CD4-positive, alpha-beta memory T cell (primary cell): ENCODE measurements at regions not wholly inside any gene's neighbourhood (a gene's known extent, or its start where the extent isn't known, plus 50 kb on each side); places are given as distances from the start of the nearest gene placed in this dataset.

ENCODE experiments used
- CTCF ChIA-PET: fragments of 350-600 bp; sonication (Branson Sonifier 250); formaldehyde crosslinking; loops from one replicate; lab custom pipeline; 2021; ENCODE audit warnings: inconsistent platforms; ENCODE audit not compliant: partially characterized antibody; lab: Charles Lee
- POLR2A ChIA-PET: fragments of 350-600 bp; sonication (Branson Sonifier 250); formaldehyde crosslinking; loops from one replicate; lab custom pipeline; 2021; ENCODE audit not compliant: partially characterized antibody; lab: Charles Lee
- DNase-seq, 5 donors: peaks; one replicate each; pipeline versions ENCODE4 v3.0.0 to v3.0.0-alpha.2; 2020 to 2022; ENCODE audit warnings: mixed read lengths in 1 of 5
- H3K27ac ChIP-seq: one replicate; pipeline ENCODE4 v1.7.0; 2013; ENCODE audit warnings: low read depth, low read length
- H3K27me3 ChIP-seq: 2 replicates; pipeline ENCODE4 v1.7.0; 2013; ENCODE audit warnings: mild to moderate bottlenecking, low read length, moderate library complexity; ENCODE audit not compliant: insufficient read depth
- H3K36me3 ChIP-seq: 2 replicates; pipeline ENCODE4 v1.7.0; 2013; ENCODE audit warnings: mild to moderate bottlenecking, low read length, moderate library complexity; ENCODE audit not compliant: insufficient read depth
- H3K4me1 ChIP-seq: 2 replicates; pipeline ENCODE4 v1.7.0; 2013; ENCODE audit warnings: mild to moderate bottlenecking, low read length, moderate library complexity; ENCODE audit not compliant: insufficient read depth
- H3K4me3 ChIP-seq, 2 donors: one replicate each; pipeline ENCODE4 v1.7.0; 2013; ENCODE audit warnings: low read length in 2 of 2, mild to moderate bottlenecking in 1 of 2
- H3K9me3 ChIP-seq, 2 donors: one replicate each; pipeline ENCODE4 v1.7.0; 2013; ENCODE audit warnings: low read length in 2 of 2, control low read depth in 1 of 2; ENCODE audit not compliant: control insufficient read depth in 1 of 2
- H3K27ac Mint-ChIP-seq, 7 donors: one replicate each; pipeline ENCODE4 v1.8.0; 2020 to 2021; ENCODE audit warnings: mixed read lengths in 7 of 7, mild to moderate bottlenecking in 6 of 7, inconsistent platforms in 3 of 7, moderate library complexity in 3 of 7
- H3K27me3 Mint-ChIP-seq, 2 donors: one replicate each; pipeline ENCODE4 v1.8.0; 2020 to 2021; ENCODE audit warnings: mixed read lengths in 2 of 2
- H3K36me3 Mint-ChIP-seq, 2 donors: one replicate each; pipeline ENCODE4 v1.8.0; 2020 to 2021; ENCODE audit warnings: mixed read lengths in 2 of 2, inconsistent platforms in 1 of 2, mild to moderate bottlenecking in 1 of 2
- H3K4me1 Mint-ChIP-seq, 4 donors: one replicate each; pipeline ENCODE4 v1.8.0; 2020 to 2021; ENCODE audit warnings: mixed read lengths in 4 of 4, mild to moderate bottlenecking in 1 of 4
- H3K4me3 Mint-ChIP-seq, 8 donors: one replicate each; pipeline ENCODE4 v1.8.0; 2020 to 2021; ENCODE audit warnings: mixed read lengths in 8 of 8, mild to moderate bottlenecking in 7 of 8, moderate library complexity in 6 of 8, inconsistent platforms in 3 of 8
- H3K9me3 Mint-ChIP-seq, 8 donors: one replicate each; pipeline ENCODE4 v1.8.0; 2020 to 2021; ENCODE audit warnings: mixed read lengths in 8 of 8, mild to moderate bottlenecking in 5 of 8, inconsistent platforms in 3 of 8, moderate library complexity in 1 of 8
- intact Hi-C: fragments of 100-400 bp; cut with micrococcal nuclease; formaldehyde crosslinking; loops from one replicate; pipeline ENCODE4 v1.15.1; 2023

DNA sequence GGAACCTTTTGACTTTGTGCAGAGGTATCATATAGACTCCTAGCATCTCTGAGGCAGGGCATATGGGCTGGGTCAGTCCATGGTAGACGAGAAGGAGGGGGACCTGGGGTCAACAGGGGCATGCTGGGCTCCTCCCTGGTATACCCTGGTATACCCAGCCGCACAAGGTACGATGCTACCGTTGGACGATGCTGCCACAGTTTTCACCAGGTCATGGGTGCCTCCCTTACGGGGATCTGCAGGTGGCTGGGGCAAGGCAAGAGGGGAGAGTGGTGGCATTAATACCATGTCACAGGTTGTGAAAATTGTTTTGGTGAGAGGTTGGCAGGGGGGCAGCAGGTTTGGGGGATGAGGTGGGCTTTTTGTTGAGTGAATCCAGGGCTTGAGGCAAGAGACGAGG, 149.8 kb downstream of the TSN start:
- H3K27ac Mint-ChIP-seq, result no peak overlapping the region

GRCh38 chr2:121906170-121906569, 150.7 kb downstream of the TSN start:
- H3K36me3 Mint-ChIP-seq, result no peaks in the 10 kb centered on the region
- no peaks in the 10 kb centered on the region for H3K9me3 ChIP-seq
- H3K4me1 Mint-ChIP-seq, result no peaks in the 10 kb centered on the region
- no peaks in the 10 kb centered on the region for H3K27me3 ChIP-seq
- H3K9me3 Mint-ChIP-seq, result no peaks in the 10 kb centered on the region
- H3K4me3 Mint-ChIP-seq, result no peak overlapping the region
- CTCF ChIA-PET, result no interaction called here
- H3K36me3 ChIP-seq, result no peaks in the 10 kb centered on the region
- no peak overlapping the region for H3K27ac Mint-ChIP-seq
- H3K4me1 ChIP-seq, result no peaks in the 10 kb centered on the region
- DNase-seq, result no peak
- no peak overlapping the region for H3K4me3 ChIP-seq
- intact Hi-C loops, result no loop called here
- H3K27ac ChIP-seq, result no peak overlapping the region
- POLR2A ChIA-PET, result no interaction called here
- peaks cover 2 to 5% of the 10 kb centered on the region in 2 donors for H3K27me3 Mint-ChIP-seq

More for the DNA sequence above, 149.8 kb downstream of the TSN start:
- Mint-ChIP-seq H3K4me1 (no peaks in the 10 kb centered on the region), H3K27me3 (peaks cover 2 to 7% of the 10 kb centered on the region in 2 donors), H3K9me3 (no peaks in the 10 kb centered on the region), H3K4me3 (no peak overlapping the region), H3K36me3 (no peaks in the 10 kb centered on the region)
- Histone ChIP-seq H3K4me3 (no peak overlapping the region), H3K27ac (no peak overlapping the region), H3K36me3 (no peaks in the 10 kb centered on the region), H3K27me3 (no peaks in the 10 kb centered on the region), H3K4me1 (no peaks in the 10 kb centered on the region), H3K9me3 (no peaks in the 10 kb centered on the region)
- intact Hi-C loops, result no loop called here
- POLR2A ChIA-PET, result no interaction called here
- CTCF ChIA-PET, result no interaction called here
- DNase-seq, result no peak

GRCh38 chr2:121907928-121908327, 152.5 kb downstream of the TSN start:
- CTCF ChIA-PET, result no interaction called here
- H3K9me3 Mint-ChIP-seq, result no peaks in the 10 kb centered on the region
- no peak overlapping the region for H3K27ac Mint-ChIP-seq
- Histone ChIP-seq H3K4me3 (no peak overlapping the region), H3K27ac (no peak overlapping the region), H3K9me3 (no peaks in the 10 kb centered on the region), H3K27me3 (no peaks in the 10 kb centered on the region), H3K36me3 (no peaks in the 10 kb centered on the region), H3K4me1 (no peaks in the 10 kb centered on the region)
- no peaks in the 10 kb centered on the region for H3K4me1 Mint-ChIP-seq
- POLR2A ChIA-PET, result no interaction called here
- intact Hi-C loops, result no loop called here
- H3K4me3 Mint-ChIP-seq, result no peak overlapping the region
- no peaks in the 10 kb centered on the region for H3K36me3 Mint-ChIP-seq
- H3K27me3 Mint-ChIP-seq, result peaks cover 2 to 8% of the 10 kb centered on the region in 2 donors
- DNase-seq, result no peak

GRCh38 chr2:121910139-121910538, 154.7 kb downstream of the TSN start:
- no peak for DNase-seq
- intact Hi-C loops, result no loop called here
- H3K36me3 ChIP-seq, result no peaks in the 10 kb centered on the region
- CTCF ChIA-PET, result no interaction called here
- Mint-ChIP-seq H3K9me3 (no peaks in the 10 kb centered on the region), H3K4me3 (no peak overlapping the region), H3K36me3 (no peaks in the 10 kb centered on the region), H3K27ac (no peak overlapping the region), H3K4me1 (no peaks in the 10 kb centered on the region), H3K27me3 (peaks cover 2 to 5% of the 10 kb centered on the region in 2 donors)
- no peak overlapping the region for H3K4me3 ChIP-seq
- POLR2A ChIA-PET, result no interaction called here
- H3K9me3 ChIP-seq, result no peaks in the 10 kb centered on the region
- H3K4me1 ChIP-seq, result no peaks in the 10 kb centered on the region
- H3K27ac ChIP-seq, result no peak overlapping the region
- H3K27me3 ChIP-seq, result no peaks in the 10 kb centered on the region

DNA sequence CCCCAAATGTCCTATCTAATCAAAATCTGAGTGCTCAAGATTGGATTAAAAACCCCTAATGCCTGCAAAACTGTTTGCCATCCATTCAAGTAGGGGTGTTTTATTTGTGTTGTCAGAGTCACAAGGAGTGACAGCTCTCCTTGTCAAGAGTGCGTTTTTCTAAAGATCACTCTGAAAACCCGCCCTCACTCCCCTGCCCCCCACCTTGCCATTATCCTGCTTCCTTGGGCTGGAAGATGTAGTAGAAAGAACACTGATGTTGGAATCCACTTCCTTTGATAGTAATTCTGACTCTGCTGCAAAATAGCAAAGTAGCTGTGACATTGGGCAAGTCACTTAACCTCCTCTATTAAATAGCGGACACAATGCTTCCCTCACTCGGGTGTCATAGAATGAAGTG, 155.6 kb downstream of the TSN start:
- Histone ChIP-seq H3K27me3 (no peaks in the 10 kb centered on the region), H3K9me3 (no peaks in the 10 kb centered on the region), H3K4me3 (no peak overlapping the region), H3K27ac (no peak overlapping the region), H3K4me1 (no peaks in the 10 kb centered on the region), H3K36me3 (no peaks in the 10 kb centered on the region)
- no peak for DNase-seq
- Mint-ChIP-seq H3K36me3 (no peaks in the 10 kb centered on the region), H3K27ac (no peak overlapping the region), H3K9me3 (no peaks in the 10 kb centered on the region), H3K4me1 (no peaks in the 10 kb centered on the region), H3K27me3 (peaks cover 2 to 5% of the 10 kb centered on the region in 2 donors), H3K4me3 (no peak overlapping the region)
- ChIA-PET POLR2A (no interaction called here), CTCF (no interaction called here)
- intact Hi-C loops, result no loop called here

GRCh38 chr2:121917143-121917542, 161.7 kb downstream of the TSN start:
- intact Hi-C loops, result no loop called here
- no peak for DNase-seq
- ChIA-PET POLR2A (no interaction called here), CTCF (no interaction called here)
- Histone ChIP-seq H3K36me3 (no peaks in the 10 kb centered on the region), H3K27me3 (no peaks in the 10 kb centered on the region), H3K4me1 (no peaks in the 10 kb centered on the region), H3K27ac (no peak overlapping the region), H3K4me3 (no peak overlapping the region), H3K9me3 (no peaks in the 10 kb centered on the region)
- Mint-ChIP-seq H3K4me3 (no peak overlapping the region), H3K4me1 (no peaks in the 10 kb centered on the region), H3K9me3 (no peaks in the 10 kb centered on the region), H3K36me3 (no peaks in the 10 kb centered on the region), H3K27ac (no peak overlapping the region), H3K27me3 (peaks cover 4 to 6% of the 10 kb centered on the region in 2 donors)

GRCh38 chr2:121918231-121918630, 162.8 kb downstream of the TSN start:
- H3K4me3 ChIP-seq, result no peak overlapping the region
- no peaks in the 10 kb centered on the region for H3K4me1 Mint-ChIP-seq
- H3K27me3 ChIP-seq, result no peaks in the 10 kb centered on the region
- intact Hi-C loops, result no loop called here
- H3K4me1 ChIP-seq, result no peaks in the 10 kb centered on the region
- no peak overlapping the region for H3K27ac ChIP-seq
- ChIA-PET POLR2A (no interaction called here), CTCF (interaction anchor here (1.0 kb wide), 1 partner anchor 9 kb away, joined by 3 read pairs; no protein-coding TSS in a partner anchor)
- H3K27ac Mint-ChIP-seq, result no peak overlapping the region
- no peaks in the 10 kb centered on the region for H3K9me3 Mint-ChIP-seq
- H3K4me3 Mint-ChIP-seq, result no peak overlapping the region
- no peaks in the 10 kb centered on the region for H3K36me3 ChIP-seq
- no peaks in the 10 kb centered on the region for H3K9me3 ChIP-seq
- H3K36me3 Mint-ChIP-seq, result no peaks in the 10 kb centered on the region
- no peak for DNase-seq
- peaks cover 3 to 4% of the 10 kb centered on the region in 2 donors for H3K27me3 Mint-ChIP-seq

DNA sequence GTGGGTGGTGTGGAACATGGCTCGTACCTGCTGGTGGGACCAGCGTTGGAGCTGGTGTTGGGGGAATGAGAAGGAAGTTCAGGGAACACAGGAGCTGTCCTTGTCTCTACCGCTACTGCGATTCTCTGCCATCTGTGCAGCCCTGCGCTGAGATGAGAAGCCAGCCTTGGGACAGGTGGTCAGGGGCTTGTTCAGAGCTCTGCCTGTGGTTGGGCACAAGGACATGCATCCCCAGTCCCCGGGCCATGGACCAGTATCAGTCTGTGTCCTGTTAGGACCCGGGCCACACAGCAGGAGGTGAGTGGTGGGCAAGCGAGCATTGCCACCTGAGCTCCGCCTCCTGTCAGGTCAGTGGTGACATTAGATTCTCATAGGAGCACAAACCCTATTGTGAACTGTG, 164.4 kb downstream of the TSN start:
- ChIA-PET POLR2A (no interaction called here), CTCF (no interaction called here)

More for the DNA sequence above, 164.4 kb downstream of the TSN start:
- Mint-ChIP-seq H3K9me3 (peaks cover 0 to 3% (median 0%) of the 10 kb centered on the region in 8 donors), H3K4me1 (no peaks in the 10 kb centered on the region), H3K4me3 (no peak overlapping the region), H3K27ac (no peak overlapping the region), H3K36me3 (no peaks in the 10 kb centered on the region), H3K27me3 (peaks cover 3 to 4% of the 10 kb centered on the region in 2 donors)
- H3K4me3 ChIP-seq, result no peak overlapping the region
- no peak for DNase-seq
- no peaks in the 10 kb centered on the region for H3K36me3 ChIP-seq
- H3K27ac ChIP-seq, result no peak overlapping the region
- no peaks in the 10 kb centered on the region for H3K27me3 ChIP-seq
- intact Hi-C loops, result no loop called here
- no peaks in the 10 kb centered on the region for H3K4me1 ChIP-seq
- no peaks in the 10 kb centered on the region for H3K9me3 ChIP-seq
